HCT116 (cell line): ENCODE measurements at regions not wholly inside any gene's neighbourhood (a gene's known extent, or its start where the extent isn't known, plus 50 kb on each side); places are given as distances from the start of the nearest gene placed in this dataset.

Experiments
- ATAC-seq: fragments of 200-7000 bp; cut with Tn5 transposase; 2 replicates; pipeline ENCODE4 v1.9.1; 2020; ENCODE audit warnings: mild to moderate bottlenecking, moderate library complexity
- BruUV-seq: library from RNA; stranded (reverse); fragments of 400-500 nt; replicated peaks from 2 replicates; lab custom pipeline; 2021; lab: Mats Ljungman, UMichigan
- CTCF ChIA-PET: fragments of 300-600 bp; sonication (Branson Sonifier 250); formaldehyde crosslinking; loops from one replicate; lab custom pipeline; 2021; ENCODE audit warnings: antibody characterized with exemption; lab: Charles Lee
- POLR2A ChIA-PET: fragments of 300-600, 350-600 bp; sonication (Branson Sonifier 250); formaldehyde crosslinking; loops from one replicate; lab custom pipeline; 2021; ENCODE audit warnings: antibody characterized with exemption; lab: Charles Lee
- RAD21 ChIA-PET, 2 experiments: fragments of 300-600 bp; sonication (Branson Sonifier 250); formaldehyde crosslinking; loops; one replicate each; lab custom pipeline; 2023; ENCODE audit warnings: low total read pairs in 2 of 2; ENCODE audit not compliant: uncharacterized antibody in 2 of 2, unreplicated experiment in 2 of 2, low non-redundant PET in 1 of 2; lab: Charles Lee
- DNase-seq: peaks from one replicate; pipeline ENCODE4 v3.0.0-alpha.2; 2010; ENCODE audit warnings: low read depth, low spot score
- H2AFZ ChIP-seq: fragments of 200-600 bp; shearing (Covaris generic), sonication (generic); 2 replicates; pipeline ENCODE4 v1.6.1; 2017; ENCODE audit warnings: low read depth, mixed run types, mixed read lengths, antibody characterized with exemption, low read length; ENCODE audit not compliant: poor library complexity, severe bottlenecking
- H3K27ac ChIP-seq: 2 replicates; pipeline ENCODE4 v1.5.1; 2012; ENCODE audit warnings: low read depth, low read length
- H3K27me3 ChIP-seq: fragments of 200-600 bp; sonication (generic); 2 replicates; pipeline ENCODE4 v1.6.1; 2016; ENCODE audit warnings: mixed run types, low read length, mixed read lengths; ENCODE audit not compliant: insufficient read depth
- H3K36me3 ChIP-seq, 2 experiments: fragments of 200-500 bp in 1 of 2; fragments of 200-600 bp in 1 of 2; sonication (Bioruptor generic) in 1 of 2; sonication (generic) in 1 of 2; 2 replicates each; pipeline versions ENCODE4 v1.5.1 to v1.6.1; 2014 to 2016; ENCODE audit warnings: low read length in 2 of 2, inconsistent platforms in 1 of 2, mixed read lengths in 1 of 2, mixed run types in 1 of 2; ENCODE audit not compliant: insufficient read depth in 2 of 2, control insufficient read depth in 1 of 2
- H3K4me1 ChIP-seq, 2 experiments: fragments of 200-600 bp in 1 of 2; sonication (generic) in 1 of 2; 2 replicates each; pipeline versions ENCODE4 v1.5.1 to v1.6.1; 2012 to 2017; ENCODE audit warnings: low read length in 2 of 2, inconsistent platforms in 1 of 2, mild to moderate bottlenecking in 1 of 2, mixed read lengths in 1 of 2, mixed run types in 1 of 2, moderate library complexity in 1 of 2; ENCODE audit not compliant: insufficient read depth in 2 of 2, control insufficient read depth in 1 of 2
- H3K4me2 ChIP-seq: fragments of 200-600 bp; sonication (generic); 2 replicates; pipeline ENCODE4 v1.6.1; 2017; ENCODE audit warnings: mixed run types, low read length, mixed read lengths
- H3K4me3 ChIP-seq, 2 experiments: fragments of 200-600 bp in 1 of 2; sonication (generic) in 1 of 2; replicated peaks in 1 of 2; 2 replicates each; pipeline ENCODE4 v1.5.1; 2011 to 2016; ENCODE audit warnings: low read length in 2 of 2, control low read depth in 1 of 2, low read depth in 1 of 2, mild to moderate bottlenecking in 1 of 2, mixed read lengths in 1 of 2, mixed run types in 1 of 2
- H3K79me2 ChIP-seq: fragments of 200-600 bp; sonication (generic); 2 replicates; pipeline ENCODE4 v1.6.1; 2017; ENCODE audit warnings: mild to moderate bottlenecking, mixed run types, low read length, moderate library complexity, mixed read lengths; ENCODE audit not compliant: insufficient read depth
- H3K9ac ChIP-seq: fragments of 200-600 bp; sonication (generic); 2 replicates; pipeline ENCODE4 v1.6.1; 2016; ENCODE audit warnings: low read length, mixed read lengths
- H3K9me2 ChIP-seq: fragments of 200-600 bp; sonication (generic), shearing (Covaris generic); 2 replicates; pipeline ENCODE4 v1.6.1; 2017; ENCODE audit warnings: mixed run types, mild to moderate bottlenecking, moderate library complexity; ENCODE audit not compliant: insufficient read depth
- H3K9me3 ChIP-seq, 2 experiments: fragments of 200-500 bp in 1 of 2; fragments of 200-600 bp in 1 of 2; sonication (Bioruptor generic) in 1 of 2; sonication (generic) in 1 of 2; 2 replicates each; pipeline ENCODE4 v1.6.1; 2014 to 2017; ENCODE audit warnings: low read length in 2 of 2, mixed read lengths in 2 of 2, inconsistent platforms in 1 of 2, low read depth in 1 of 2, mild to moderate bottlenecking in 1 of 2, mixed run types in 1 of 2, moderate library complexity in 1 of 2; ENCODE audit not compliant: control insufficient read depth in 1 of 2, insufficient read depth in 1 of 2
- H4K20me1 ChIP-seq: fragments of 200-600 bp; sonication (generic), shearing (Covaris generic); 2 replicates; pipeline ENCODE4 v1.6.1; 2017; ENCODE audit warnings: mixed run types, mild to moderate bottlenecking, moderate library complexity; ENCODE audit not compliant: insufficient read depth
- FOSL1 ChIP-seq: IDR thresholded peaks from 2 replicates; pipeline ENCODE4 v1.6.1; 2012; ENCODE audit warnings: low read depth
- RAD21 ChIP-seq: IDR thresholded peaks from 2 replicates; pipeline ENCODE4 v1.6.1; 2012; ENCODE audit warnings: low read depth, mild to moderate bottlenecking
- SRF ChIP-seq: IDR thresholded peaks from 2 replicates; pipeline ENCODE4 v1.6.1; 2012; ENCODE audit warnings: low read depth
- TCF7L2 ChIP-seq: IDR thresholded peaks from 2 replicates; pipeline ENCODE4 v1.7.0; 2011; ENCODE audit warnings: borderline replicate concordance, inconsistent platforms; ENCODE audit not compliant: insufficient read depth, insufficient read length; ENCODE audit errors: extremely low read depth
- ZFX ChIP-seq: fragments of 450-650 bp; IDR thresholded peaks from 2 replicates; pipeline ENCODE4 v1.6.1; 2017
- intact Hi-C: fragments of 100-400 bp; cut with micrococcal nuclease; formaldehyde crosslinking; loops from 2 replicates; pipeline ENCODE4 v1.10.0; 2022
- TF ChIP-seq, protein P1 (sequence below), 3 experiments: fragments of 200-600 bp in 1 of 3; sonication (generic) in 1 of 3; IDR thresholded peaks in 2 of 3; conservative IDR thresholded peaks in 1 of 3; 2 replicates each; pipeline ENCODE4 v1.5.1; 2012 to 2017; ENCODE audit warnings: low read depth in 2 of 3, low read length in 2 of 3, antibody characterized with exemption in 1 of 3, borderline replicate concordance in 1 of 3, control low read depth in 1 of 3, mild to moderate bottlenecking in 1 of 3, mixed read lengths in 1 of 3, mixed run types in 1 of 3, moderate library complexity in 1 of 3; ENCODE audit not compliant: insufficient read depth in 1 of 3
- TF ChIP-seq, protein P2 (sequence below): IDR thresholded peaks from 2 replicates; pipeline ENCODE4 v1.6.1; 2012; ENCODE audit warnings: low read depth

DNA sequence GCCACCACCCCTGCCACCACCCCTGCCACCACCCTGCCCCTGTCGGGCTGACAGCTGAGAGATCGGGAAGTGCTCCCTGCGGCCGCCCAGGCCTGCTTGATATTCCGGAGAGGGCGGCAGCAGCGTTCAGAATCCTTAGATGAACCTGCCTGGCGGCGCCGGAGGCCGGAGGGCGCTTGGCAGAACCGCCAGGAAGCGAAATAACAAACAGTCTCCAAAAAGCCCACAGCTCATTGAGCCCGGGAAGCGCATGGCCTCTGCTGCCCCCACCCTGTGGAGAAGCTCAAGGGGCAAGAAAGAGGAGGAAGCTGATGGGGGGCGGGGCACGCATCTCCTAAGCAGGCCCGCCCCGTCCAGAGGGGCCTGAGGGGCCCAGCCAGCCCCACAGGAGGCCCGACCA is 92.2 kb upstream of the MBOAT2 start:
- Histone ChIP-seq H3K27me3 (no peaks in the 10 kb centered on the region), H3K4me2 (no peak overlapping the region), H4K20me1 (no peaks in the 10 kb centered on the region), H3K9ac (no peak overlapping the region), H3K9me2 (no peaks in the 10 kb centered on the region), H3K4me1 (peaks cover 2 to 21% of the 10 kb centered on the region in 2 experiments; a peak in 3 of 4 replicates), H3K79me2 (no peaks in the 10 kb centered on the region), H3K36me3 (no peaks in the 10 kb centered on the region), H3K4me3 (no peak overlapping the region), H3K9me3 (no peaks in the 10 kb centered on the region), H2AFZ (no peak overlapping the region), H3K27ac (no peak overlapping the region)
- ATAC-seq (no peak), DNase-seq (no peak)
- BruUV-seq: no TSS peak
- TF ChIP-seq RAD21 (peak; percentile 27; the same call in 1 of the 2 replicates), ZFX (no peak), SRF (no peak), TCF7L2 (no peak), FOSL1 (no peak)
- TF ChIP-seq, protein P1, sequence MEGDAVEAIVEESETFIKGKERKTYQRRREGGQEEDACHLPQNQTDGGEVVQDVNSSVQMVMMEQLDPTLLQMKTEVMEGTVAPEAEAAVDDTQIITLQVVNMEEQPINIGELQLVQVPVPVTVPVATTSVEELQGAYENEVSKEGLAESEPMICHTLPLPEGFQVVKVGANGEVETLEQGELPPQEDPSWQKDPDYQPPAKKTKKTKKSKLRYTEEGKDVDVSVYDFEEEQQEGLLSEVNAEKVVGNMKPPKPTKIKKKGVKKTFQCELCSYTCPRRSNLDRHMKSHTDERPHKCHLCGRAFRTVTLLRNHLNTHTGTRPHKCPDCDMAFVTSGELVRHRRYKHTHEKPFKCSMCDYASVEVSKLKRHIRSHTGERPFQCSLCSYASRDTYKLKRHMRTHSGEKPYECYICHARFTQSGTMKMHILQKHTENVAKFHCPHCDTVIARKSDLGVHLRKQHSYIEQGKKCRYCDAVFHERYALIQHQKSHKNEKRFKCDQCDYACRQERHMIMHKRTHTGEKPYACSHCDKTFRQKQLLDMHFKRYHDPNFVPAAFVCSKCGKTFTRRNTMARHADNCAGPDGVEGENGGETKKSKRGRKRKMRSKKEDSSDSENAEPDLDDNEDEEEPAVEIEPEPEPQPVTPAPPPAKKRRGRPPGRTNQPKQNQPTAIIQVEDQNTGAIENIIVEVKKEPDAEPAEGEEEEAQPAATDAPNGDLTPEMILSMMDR (IDR thresholded peaks at IDR 0.05 in 2 of 3, conservative IDR thresholded peaks at IDR 0.05 in 1 of 3; ENCODE audit: borderline replicate concordance in 1 of 3, insufficient read depth in 1 of 3, low read depth in 2 of 3, low read length in 2 of 3): no peak
- TF ChIP-seq, protein P2, sequence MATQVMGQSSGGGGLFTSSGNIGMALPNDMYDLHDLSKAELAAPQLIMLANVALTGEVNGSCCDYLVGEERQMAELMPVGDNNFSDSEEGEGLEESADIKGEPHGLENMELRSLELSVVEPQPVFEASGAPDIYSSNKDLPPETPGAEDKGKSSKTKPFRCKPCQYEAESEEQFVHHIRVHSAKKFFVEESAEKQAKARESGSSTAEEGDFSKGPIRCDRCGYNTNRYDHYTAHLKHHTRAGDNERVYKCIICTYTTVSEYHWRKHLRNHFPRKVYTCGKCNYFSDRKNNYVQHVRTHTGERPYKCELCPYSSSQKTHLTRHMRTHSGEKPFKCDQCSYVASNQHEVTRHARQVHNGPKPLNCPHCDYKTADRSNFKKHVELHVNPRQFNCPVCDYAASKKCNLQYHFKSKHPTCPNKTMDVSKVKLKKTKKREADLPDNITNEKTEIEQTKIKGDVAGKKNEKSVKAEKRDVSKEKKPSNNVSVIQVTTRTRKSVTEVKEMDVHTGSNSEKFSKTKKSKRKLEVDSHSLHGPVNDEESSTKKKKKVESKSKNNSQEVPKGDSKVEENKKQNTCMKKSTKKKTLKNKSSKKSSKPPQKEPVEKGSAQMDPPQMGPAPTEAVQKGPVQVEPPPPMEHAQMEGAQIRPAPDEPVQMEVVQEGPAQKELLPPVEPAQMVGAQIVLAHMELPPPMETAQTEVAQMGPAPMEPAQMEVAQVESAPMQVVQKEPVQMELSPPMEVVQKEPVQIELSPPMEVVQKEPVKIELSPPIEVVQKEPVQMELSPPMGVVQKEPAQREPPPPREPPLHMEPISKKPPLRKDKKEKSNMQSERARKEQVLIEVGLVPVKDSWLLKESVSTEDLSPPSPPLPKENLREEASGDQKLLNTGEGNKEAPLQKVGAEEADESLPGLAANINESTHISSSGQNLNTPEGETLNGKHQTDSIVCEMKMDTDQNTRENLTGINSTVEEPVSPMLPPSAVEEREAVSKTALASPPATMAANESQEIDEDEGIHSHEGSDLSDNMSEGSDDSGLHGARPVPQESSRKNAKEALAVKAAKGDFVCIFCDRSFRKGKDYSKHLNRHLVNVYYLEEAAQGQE: no peak
- ChIA-PET CTCF (no interaction called here), RAD21 (no interaction called here), POLR2A (no interaction called here)
- intact Hi-C loops: no loop called here
